Liver (tissue), 7 donors: ENCODE measurements at regions not wholly inside any gene's neighbourhood (a gene's known extent, or its start where the extent isn't known, plus 50 kb on each side); places are given as distances from the start of the nearest gene placed in this dataset.

Experiments
- DNase-seq: peaks from one replicate; pipeline ENCODE4 v3.0.0-alpha.2; 2017; ENCODE audit warnings: low spot score
- H3K27ac ChIP-seq, 2 donors: one replicate each; pipeline ENCODE4 v1.7.0; 2013; ENCODE audit warnings: inconsistent platforms in 2 of 2, low read length in 2 of 2, control low read depth in 1 of 2, low read depth in 1 of 2, mild to moderate bottlenecking in 1 of 2
- H3K27me3 ChIP-seq, 4 donors: one replicate each; pipeline versions ENCODE4 v1.6.1 to v1.7.0; 2013; ENCODE audit warnings: low read length in 3 of 4, inconsistent platforms in 1 of 4, mild to moderate bottlenecking in 1 of 4, moderate library complexity in 1 of 4; ENCODE audit not compliant: control insufficient read depth in 4 of 4, insufficient read depth in 4 of 4
- H3K36me3 ChIP-seq, 4 donors: one replicate each; pipeline versions ENCODE4 v1.6.1 to v1.7.0; 2013; ENCODE audit warnings: low read length in 3 of 4, mild to moderate bottlenecking in 3 of 4, low read depth in 1 of 4, moderate library complexity in 1 of 4; ENCODE audit not compliant: control insufficient read depth in 4 of 4, insufficient read depth in 3 of 4
- H3K4me1 ChIP-seq, 4 donors: one replicate each; pipeline versions ENCODE4 v1.6.1 to v1.7.0; 2013; ENCODE audit warnings: low read length in 3 of 4, mild to moderate bottlenecking in 3 of 4, moderate library complexity in 1 of 4; ENCODE audit not compliant: control insufficient read depth in 4 of 4, insufficient read depth in 4 of 4
- H3K4me3 ChIP-seq, 3 donors: one replicate each; pipeline versions ENCODE4 v1.6.1 to v1.7.0; 2013; ENCODE audit warnings: low read length in 3 of 3, control low read depth in 1 of 3, low read depth in 1 of 3, mild to moderate bottlenecking in 1 of 3
- H3K9ac ChIP-seq, 2 donors: one replicate each; pipeline ENCODE4 v1.7.0; 2013; ENCODE audit warnings: low read length in 2 of 2, mild to moderate bottlenecking in 2 of 2, moderate library complexity in 2 of 2, control low read depth in 1 of 2, low read depth in 1 of 2
- H3K9me3 ChIP-seq, 4 donors: one replicate each; pipeline versions ENCODE4 v1.6.1 to v1.7.0; 2013; ENCODE audit warnings: low read length in 3 of 4; ENCODE audit not compliant: control insufficient read depth in 4 of 4
- ATF3 ChIP-seq: IDR thresholded peaks from 2 replicates; pipeline ENCODE4 v1.6.1; 2016; ENCODE audit warnings: antibody characterized with exemption
- FOXA1 ChIP-seq: IDR thresholded peaks from 2 replicates; pipeline ENCODE4 v1.6.1; 2016; ENCODE audit warnings: antibody characterized with exemption
- FOXA2 ChIP-seq: IDR thresholded peaks from 2 replicates; pipeline ENCODE4 v1.6.1; 2016; ENCODE audit warnings: antibody characterized with exemption
- GABPA ChIP-seq, 2 donors: IDR thresholded peaks in 1 of 2; conservative IDR thresholded peaks in 1 of 2; 2 replicates each; pipeline ENCODE4 v1.6.1; 2016; ENCODE audit warnings: antibody characterized with exemption in 2 of 2, mild to moderate bottlenecking in 1 of 2, moderate library complexity in 1 of 2
- HNF4A ChIP-seq, 2 donors: conservative IDR thresholded peaks; 2 replicates each; pipeline ENCODE4 v1.6.1; 2016; ENCODE audit warnings: antibody characterized with exemption in 2 of 2, mild to moderate bottlenecking in 2 of 2
- HNF4G ChIP-seq: IDR thresholded peaks from 2 replicates; pipeline ENCODE4 v1.6.1; 2016; ENCODE audit warnings: antibody characterized with exemption
- JUND ChIP-seq, 2 donors: IDR thresholded peaks; 2 replicates each; pipeline ENCODE4 v1.6.1; 2016; ENCODE audit warnings: antibody characterized with exemption in 2 of 2
- NR2F2 ChIP-seq: IDR thresholded peaks from 2 replicates; pipeline ENCODE4 v1.6.1; 2016; ENCODE audit warnings: antibody characterized with exemption
- RAD21 ChIP-seq, 2 donors: IDR thresholded peaks; 2 replicates each; pipeline ENCODE4 v1.6.1; 2016; ENCODE audit warnings: antibody characterized with exemption in 2 of 2, mild to moderate bottlenecking in 2 of 2
- RXRA ChIP-seq, 2 donors: IDR thresholded peaks; 2 replicates each; pipeline ENCODE4 v1.6.1; 2017 to 2018; ENCODE audit warnings: antibody characterized with exemption in 2 of 2, mild to moderate bottlenecking in 1 of 2
- SP1 ChIP-seq: IDR thresholded peaks from 2 replicates; pipeline ENCODE4 v1.6.1; 2018; ENCODE audit warnings: antibody characterized with exemption, mild to moderate bottlenecking
- TAF1 ChIP-seq: conservative IDR thresholded peaks from 2 replicates; pipeline ENCODE4 v1.6.1; 2016; ENCODE audit warnings: antibody characterized with exemption, mild to moderate bottlenecking
- YY1 ChIP-seq: IDR thresholded peaks from 2 replicates; pipeline ENCODE4 v1.6.1; 2016; ENCODE audit warnings: antibody characterized with exemption, mild to moderate bottlenecking
- WGBS: extraction: QIAGEN DNeasy Blood & Tissue Kit; methylation state at CpG from one replicate; pipeline ENCODE4 v1.1.7; 2013; 5-methylcytosine and 5-hydroxymethylcytosine counted together
- TF ChIP-seq, protein P1 (sequence below): IDR thresholded peaks from 2 replicates; pipeline ENCODE4 v1.6.1; 2016; ENCODE audit warnings: antibody characterized with exemption, mild to moderate bottlenecking
- TF ChIP-seq, protein P2 (sequence below): IDR thresholded peaks from 2 replicates; pipeline ENCODE4 v1.6.1; 2016; ENCODE audit warnings: antibody characterized with exemption
- TF ChIP-seq, protein P3 (sequence below): IDR thresholded peaks from 2 replicates; pipeline ENCODE4 v1.6.1; 2016; ENCODE audit warnings: antibody characterized with exemption
- donor health status: healthy.
- donor health status: healthy.
- donor health status: healthy.
- donor health status: healthy.

GRCh38 chr20:60695226-60696000 lies 556.6 kb upstream of the CDH4 start:
- DNase-seq, result no peak
- Histone ChIP-seq H3K4me1 (no peaks in the 10 kb centered on the region), H3K27me3 (peaks cover 0 to 5% (median 1%) of the 10 kb centered on the region in 4 donors), H3K9me3 (no peaks in the 10 kb centered on the region), H3K36me3 (no peaks in the 10 kb centered on the region), H3K9ac (no peak overlapping the region), H3K4me3 (no peak overlapping the region), H3K27ac (no peak overlapping the region)
- 66% methylated on average over 7 of the region's 7 CpGs for WGBS
- TF ChIP-seq SP1 (no peak), TAF1 (no peak), GABPA (IDR thresholded peaks at IDR 0.05 in 1 of 2, conservative IDR thresholded peaks at IDR 0.05 in 1 of 2) (no peak)
- TF ChIP-seq, protein P1, sequence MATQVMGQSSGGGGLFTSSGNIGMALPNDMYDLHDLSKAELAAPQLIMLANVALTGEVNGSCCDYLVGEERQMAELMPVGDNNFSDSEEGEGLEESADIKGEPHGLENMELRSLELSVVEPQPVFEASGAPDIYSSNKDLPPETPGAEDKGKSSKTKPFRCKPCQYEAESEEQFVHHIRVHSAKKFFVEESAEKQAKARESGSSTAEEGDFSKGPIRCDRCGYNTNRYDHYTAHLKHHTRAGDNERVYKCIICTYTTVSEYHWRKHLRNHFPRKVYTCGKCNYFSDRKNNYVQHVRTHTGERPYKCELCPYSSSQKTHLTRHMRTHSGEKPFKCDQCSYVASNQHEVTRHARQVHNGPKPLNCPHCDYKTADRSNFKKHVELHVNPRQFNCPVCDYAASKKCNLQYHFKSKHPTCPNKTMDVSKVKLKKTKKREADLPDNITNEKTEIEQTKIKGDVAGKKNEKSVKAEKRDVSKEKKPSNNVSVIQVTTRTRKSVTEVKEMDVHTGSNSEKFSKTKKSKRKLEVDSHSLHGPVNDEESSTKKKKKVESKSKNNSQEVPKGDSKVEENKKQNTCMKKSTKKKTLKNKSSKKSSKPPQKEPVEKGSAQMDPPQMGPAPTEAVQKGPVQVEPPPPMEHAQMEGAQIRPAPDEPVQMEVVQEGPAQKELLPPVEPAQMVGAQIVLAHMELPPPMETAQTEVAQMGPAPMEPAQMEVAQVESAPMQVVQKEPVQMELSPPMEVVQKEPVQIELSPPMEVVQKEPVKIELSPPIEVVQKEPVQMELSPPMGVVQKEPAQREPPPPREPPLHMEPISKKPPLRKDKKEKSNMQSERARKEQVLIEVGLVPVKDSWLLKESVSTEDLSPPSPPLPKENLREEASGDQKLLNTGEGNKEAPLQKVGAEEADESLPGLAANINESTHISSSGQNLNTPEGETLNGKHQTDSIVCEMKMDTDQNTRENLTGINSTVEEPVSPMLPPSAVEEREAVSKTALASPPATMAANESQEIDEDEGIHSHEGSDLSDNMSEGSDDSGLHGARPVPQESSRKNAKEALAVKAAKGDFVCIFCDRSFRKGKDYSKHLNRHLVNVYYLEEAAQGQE, result no peak
- TF ChIP-seq, protein P2, sequence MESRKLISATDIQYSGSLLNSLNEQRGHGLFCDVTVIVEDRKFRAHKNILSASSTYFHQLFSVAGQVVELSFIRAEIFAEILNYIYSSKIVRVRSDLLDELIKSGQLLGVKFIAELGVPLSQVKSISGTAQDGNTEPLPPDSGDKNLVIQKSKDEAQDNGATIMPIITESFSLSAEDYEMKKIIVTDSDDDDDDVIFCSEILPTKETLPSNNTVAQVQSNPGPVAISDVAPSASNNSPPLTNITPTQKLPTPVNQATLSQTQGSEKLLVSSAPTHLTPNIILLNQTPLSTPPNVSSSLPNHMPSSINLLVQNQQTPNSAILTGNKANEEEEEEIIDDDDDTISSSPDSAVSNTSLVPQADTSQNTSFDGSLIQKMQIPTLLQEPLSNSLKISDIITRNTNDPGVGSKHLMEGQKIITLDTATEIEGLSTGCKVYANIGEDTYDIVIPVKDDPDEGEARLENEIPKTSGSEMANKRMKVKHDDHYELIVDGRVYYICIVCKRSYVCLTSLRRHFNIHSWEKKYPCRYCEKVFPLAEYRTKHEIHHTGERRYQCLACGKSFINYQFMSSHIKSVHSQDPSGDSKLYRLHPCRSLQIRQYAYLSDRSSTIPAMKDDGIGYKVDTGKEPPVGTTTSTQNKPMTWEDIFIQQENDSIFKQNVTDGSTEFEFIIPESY, result no peak

DNA sequence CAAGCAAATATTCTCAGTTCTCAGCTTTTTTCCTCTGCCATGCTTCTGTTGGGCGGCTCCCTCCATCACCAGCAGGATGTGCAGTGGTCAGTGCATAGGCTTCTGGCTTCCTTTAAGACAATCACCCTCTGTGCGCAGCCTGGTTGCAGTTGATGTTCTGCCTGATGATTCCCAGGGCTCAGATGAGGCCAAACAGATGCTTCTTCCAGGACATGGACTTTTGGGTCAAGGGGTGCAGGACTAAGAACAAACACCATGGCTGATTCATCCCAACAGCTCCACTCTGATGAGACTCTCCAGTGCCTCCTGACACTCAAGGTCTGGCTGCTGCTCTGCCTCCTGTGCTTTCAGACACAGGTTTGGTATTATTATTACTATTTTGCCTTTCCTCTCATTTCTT lies 554.8 kb upstream of the CDH4 start:
- Histone ChIP-seq H3K36me3 (no peaks in the 10 kb centered on the region), H3K27me3 (peaks cover 0 to 5% (median 2%) of the 10 kb centered on the region in 4 donors), H3K9ac (no peak overlapping the region), H3K4me3 (no peak overlapping the region), H3K27ac (no peak overlapping the region), H3K9me3 (no peaks in the 10 kb centered on the region), H3K4me1 (no peaks in the 10 kb centered on the region)
- TF ChIP-seq NR2F2 (no peak), HNF4A (conservative IDR thresholded peaks at IDR 0.05) (no peak), ATF3 (no peak), FOXA1 (no peak), FOXA2 (no peak), HNF4G (no peak), RAD21 (IDR thresholded peaks at IDR 0.05) (no peak), RXRA (IDR thresholded peaks at IDR 0.05) (no peak), TAF1 (no peak), JUND (IDR thresholded peaks at IDR 0.05) (no peak), YY1 (no peak), SP1 (no peak)
- TF ChIP-seq, protein P3, sequence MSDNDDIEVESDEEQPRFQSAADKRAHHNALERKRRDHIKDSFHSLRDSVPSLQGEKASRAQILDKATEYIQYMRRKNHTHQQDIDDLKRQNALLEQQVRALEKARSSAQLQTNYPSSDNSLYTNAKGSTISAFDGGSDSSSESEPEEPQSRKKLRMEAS, result no peak
- 64% methylated on average over 2 of the region's 2 CpGs for WGBS
- no peak for DNase-seq
